ENCODE measurements at regions not wholly inside any gene's neighbourhood (a gene's known extent, or its start where the extent isn't known, plus 50 kb on each side); places are given as distances from the start of the nearest gene placed in this dataset.

DNA sequence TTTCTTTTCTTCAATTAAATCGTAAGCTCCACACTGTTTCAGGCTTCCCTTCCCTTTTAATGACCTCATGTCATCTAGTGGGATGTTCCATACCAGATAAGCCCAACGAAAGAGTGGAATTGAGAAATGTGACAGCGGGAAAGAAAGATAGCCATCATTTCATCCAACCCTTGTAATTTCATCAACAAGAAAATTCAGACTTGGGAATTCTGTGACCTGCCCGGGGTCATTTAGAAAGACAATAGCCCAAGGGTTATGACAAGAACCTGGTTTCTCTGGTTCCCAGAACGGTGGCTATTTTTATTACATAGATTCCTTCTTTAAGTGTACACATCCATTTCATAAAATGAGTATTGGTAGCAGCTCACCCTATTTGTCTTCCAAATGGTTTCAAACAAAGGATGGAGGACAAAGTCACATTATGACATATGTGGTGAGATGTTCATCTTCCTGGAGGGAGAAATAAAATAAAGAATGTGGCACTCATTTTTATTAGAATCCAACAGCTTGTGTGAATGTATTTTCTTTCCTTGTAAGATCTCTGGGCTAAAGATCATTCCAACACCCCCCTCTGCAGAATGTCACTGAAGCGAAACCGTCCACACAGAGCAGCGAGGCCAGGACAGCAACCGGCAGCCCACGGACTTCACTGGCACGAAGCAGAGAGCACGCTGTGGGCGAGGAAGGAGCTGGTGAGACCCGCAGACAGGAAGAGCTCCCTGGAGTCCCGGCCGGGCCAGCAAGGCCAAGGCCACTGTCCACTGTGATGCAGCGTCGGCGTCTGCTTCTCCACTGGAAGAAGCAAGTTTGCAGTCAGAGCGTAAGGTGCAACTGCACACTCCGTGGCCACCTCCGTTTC is 199.9 kb downstream of the KLF6 start:
- TF ChIP-seq SIN3A (IDR thresholded peaks at IDR 0.05; ENCODE audit: borderline replicate concordance, insufficient read depth, low read length) (no peak), REST (IDR thresholded peaks at IDR 0.05; ENCODE audit: insufficient read depth in 1 of 2, low read depth in 2 of 2, low read length in 2 of 2) (no peak), FOXP2 (optimal IDR thresholded peaks at IDR 0.05; ENCODE audit: borderline replicate concordance, extremely low read depth, extremely low read length, insufficient read depth) (no peak), POLR2AphosphoS5 (IDR thresholded peaks at IDR 0.05; ENCODE audit: low read depth, low read length) (no peak), TAF1 (IDR thresholded peaks at IDR 0.05; ENCODE audit: borderline replicate concordance, insufficient read depth, low read length) (no peak)

DNA sequence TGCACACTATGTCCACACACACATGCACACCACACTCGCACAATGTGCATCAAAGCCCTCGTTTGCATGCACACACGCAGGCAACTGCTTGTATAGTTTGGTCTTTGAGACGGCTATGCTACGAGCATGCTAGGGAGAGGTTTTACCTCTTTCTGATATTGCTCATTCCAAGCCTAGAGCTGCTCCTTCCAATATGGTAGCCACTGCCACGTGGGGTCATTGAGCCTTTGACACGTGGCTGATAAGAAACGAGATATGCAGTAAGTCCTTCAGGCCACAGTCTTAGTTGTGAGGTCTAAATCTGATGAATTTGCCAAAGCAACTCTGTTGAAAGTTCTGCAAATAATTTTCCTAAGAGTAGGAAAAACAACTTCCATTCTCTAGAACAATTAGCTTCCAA is 204.4 kb downstream of the KLF6 start:
- TF ChIP-seq FOXP2 (optimal IDR thresholded peaks at IDR 0.05; ENCODE audit: borderline replicate concordance, extremely low read depth, extremely low read length, insufficient read depth) (no peak), SIN3A (IDR thresholded peaks at IDR 0.05; ENCODE audit: borderline replicate concordance, insufficient read depth, low read length) (no peak), POLR2AphosphoS5 (IDR thresholded peaks at IDR 0.05; ENCODE audit: low read depth, low read length) (no peak), REST (IDR thresholded peaks at IDR 0.05; ENCODE audit: insufficient read depth in 1 of 2, low read depth in 2 of 2, low read length in 2 of 2) (no peak)

GRCh38 chr10:3579845-3580244 is 205.2 kb downstream of the KLF6 start:
- no peak for TF ChIP-seq SIN3A (IDR thresholded peaks at IDR 0.05; ENCODE audit: borderline replicate concordance, insufficient read depth, low read length)
- no peak for TF ChIP-seq POLR2AphosphoS5 (IDR thresholded peaks at IDR 0.05; ENCODE audit: low read depth, low read length)
- no peak for TF ChIP-seq REST (IDR thresholded peaks at IDR 0.05; ENCODE audit: insufficient read depth in 1 of 2, low read depth in 2 of 2, low read length in 2 of 2)
- TF ChIP-seq TAF1 (IDR thresholded peaks at IDR 0.05; ENCODE audit: borderline replicate concordance, insufficient read depth, low read length) = no peak
- TF ChIP-seq FOXP2 (optimal IDR thresholded peaks at IDR 0.05; ENCODE audit: borderline replicate concordance, extremely low read depth, extremely low read length, insufficient read depth) = no peak

- TF ChIP-seq FOXP2 (optimal IDR thresholded peaks at IDR 0.05; ENCODE audit: borderline replicate concordance, extremely low read depth, extremely low read length, insufficient read depth) = no peak
- TF ChIP-seq POLR2AphosphoS5 (IDR thresholded peaks at IDR 0.05; ENCODE audit: low read depth, low read length) = no peak
- TF ChIP-seq SIN3A (IDR thresholded peaks at IDR 0.05; ENCODE audit: borderline replicate concordance, insufficient read depth, low read length) = no peak
- no peak for TF ChIP-seq TAF1 (IDR thresholded peaks at IDR 0.05; ENCODE audit: borderline replicate concordance, insufficient read depth, low read length)
- TF ChIP-seq REST (IDR thresholded peaks at IDR 0.05; ENCODE audit: insufficient read depth in 1 of 2, low read depth in 2 of 2, low read length in 2 of 2) = no peak
These were observed 206.3 kb downstream of the KLF6 start for GRCh38 chr10:3578682-3579081.
